Prostate gland (tissue), 2 donors: ENCODE measurements at regions not wholly inside any gene's neighbourhood (a gene's known extent, or its start where the extent isn't known, plus 50 kb on each side); places are given as distances from the start of the nearest gene placed in this dataset.
"Not testable (repeated sequence)": the region's sequence is repeated elsewhere in the genome, so short reads cannot be mapped to it uniquely, and the experiment has no call there.

Experiments
- DNase-seq: peaks from one replicate; pipeline ENCODE4 v3.0.0-alpha.2; 2019; ENCODE audit warnings: low spot score
- H3K27ac ChIP-seq, 2 donors: fragments of 200-600 bp; sonication (generic); 2 replicates each; pipeline ENCODE4 v1.5.1; 2017 to 2019
- H3K27me3 ChIP-seq: fragments of 200-600 bp; sonication (generic); replicated peaks from 2 replicates; pipeline ENCODE4 v1.5.1; 2019; ENCODE audit not compliant: insufficient read depth
- H3K36me3 ChIP-seq, 2 donors: fragments of 200-600 bp; sonication (generic); 1 replicate in 1 of 2; 2 replicates in 1 of 2; pipeline versions ENCODE4 v1.5.1 to v1.8.1; 2017 to 2019
- H3K4me1 ChIP-seq: fragments of 200-600 bp; sonication (generic); replicated peaks from 2 replicates; pipeline ENCODE4 v1.5.1; 2019
- H3K4me3 ChIP-seq, 2 donors: fragments of 200-600 bp; sonication (generic); 2 replicates each; pipeline ENCODE4 v1.5.1; 2017 to 2019
- H3K9me3 ChIP-seq: fragments of 200-600 bp; sonication (generic); 2 replicates; pipeline ENCODE4 v1.5.1; 2017
- CTCF ChIP-seq, 4 experiments: fragments of 200-600 bp in 2 of 4; fragments of 450-650 bp in 2 of 4; sonication (generic) in 2 of 4; IDR thresholded peaks; 1 replicate in 3 of 4; 2 replicates in 1 of 4; pipeline ENCODE4 v1.5.1; 2016 to 2019; ENCODE audit warnings: antibody characterized with exemption in 4 of 4, mild to moderate bottlenecking in 2 of 4, moderate library complexity in 2 of 4
- POLR2A ChIP-seq: fragments of 450-650 bp; IDR thresholded peaks from one replicate; pipeline ENCODE4 v1.6.1; 2016; ENCODE audit warnings: antibody characterized with exemption, mild to moderate bottlenecking
- POLR2AphosphoS5 ChIP-seq: sonication (generic); formaldehyde crosslinking; IDR thresholded peaks from one replicate; pipeline ENCODE4 v1.6.1; 2017; ENCODE audit warnings: antibody characterized with exemption
- WGBS: methylation state at CpG from one replicate; pipeline ENCODE4 v1.1.5; 2018; 5-methylcytosine and 5-hydroxymethylcytosine counted together
- intact Hi-C: fragments of 100-400 bp; cut with DNase I; formaldehyde crosslinking; loops from one replicate; pipeline ENCODE4 v1.14.2; 2022

GRCh38 chrX:42188730-42189129 is 265.4 kb upstream of the CASK start:
- H3K4me1 ChIP-seq, result no peaks in the 10 kb centered on the region
- intact Hi-C loops, result no loop called here
- 69% methylated on average over 5 of the region's 5 CpGs for WGBS
- H3K27ac ChIP-seq, result no peak overlapping the region
- no peak overlapping the region for H3K4me3 ChIP-seq
- no peaks in the 10 kb centered on the region for H3K36me3 ChIP-seq
- H3K9me3 ChIP-seq, result no peaks in the 10 kb centered on the region
- no peak for TF ChIP-seq POLR2AphosphoS5
- TF ChIP-seq CTCF (IDR thresholded peaks at IDR 0.05), result no peak
- TF ChIP-seq POLR2A, result no peak
- no peak for DNase-seq
- H3K27me3 ChIP-seq, result no peaks in the 10 kb centered on the region

GRCh38 chrX:42176789-42177188 is 253.4 kb upstream of the CASK start:
- WGBS, result 86% methylated on average over 3 of the region's 6 CpGs
- no peak for TF ChIP-seq POLR2AphosphoS5
- H3K4me1 ChIP-seq, result no peaks in the 10 kb centered on the region
- H3K9me3 ChIP-seq, result no peaks in the 10 kb centered on the region
- no peaks in the 10 kb centered on the region for H3K27me3 ChIP-seq
- no peak for DNase-seq
- no peak overlapping the region for H3K27ac ChIP-seq
- no peak overlapping the region for H3K4me3 ChIP-seq
- H3K36me3 ChIP-seq, result no peaks in the 10 kb centered on the region
- intact Hi-C loops, result no loop called here

GRCh38 chrX:42175843-42176242 is 252.5 kb upstream of the CASK start:
- no peak for TF ChIP-seq POLR2AphosphoS5
- no peak for TF ChIP-seq CTCF (IDR thresholded peaks at IDR 0.05)
- TF ChIP-seq POLR2A, result no peak
- Histone ChIP-seq H3K27me3 (no peaks in the 10 kb centered on the region), H3K9me3 (no peaks in the 10 kb centered on the region), H3K4me3 (no peak overlapping the region), H3K36me3 (no peaks in the 10 kb centered on the region), H3K27ac (no peak overlapping the region), H3K4me1 (no peaks in the 10 kb centered on the region)
- intact Hi-C loops, result no loop called here
- WGBS, result 94% methylated on average over 2 of the region's 2 CpGs
- DNase-seq, result no peak

- WGBS, result 87% methylated on average over 2 of the region's 2 CpGs
- intact Hi-C loops, DNase-seq: not testable (repeated sequence)
These were observed 234.6 kb upstream of the CASK start for GRCh38 chrX:42157923-42158322.

GRCh38 chrX:42151808-42152207 is 228.5 kb upstream of the CASK start:
- H3K36me3 ChIP-seq, result no peaks in the 10 kb centered on the region
- no peaks in the 10 kb centered on the region for H3K9me3 ChIP-seq
- intact Hi-C loops, result no loop called here
- TF ChIP-seq CTCF (IDR thresholded peaks at IDR 0.05) (no peak), POLR2A (no peak), POLR2AphosphoS5 (no peak)
- H3K27ac ChIP-seq, result no peak overlapping the region
- DNase-seq, result no peak
- H3K4me3 ChIP-seq, result no peak overlapping the region
- no peaks in the 10 kb centered on the region for H3K27me3 ChIP-seq
- WGBS, result 73% methylated on average over 3 of the region's 3 CpGs
- no peaks in the 10 kb centered on the region for H3K4me1 ChIP-seq

More at GRCh38 chrX:42157923-42158322, 234.6 kb upstream of the CASK start:
- not testable (repeated sequence) for H3K4me1 ChIP-seq, H3K9me3 ChIP-seq, H3K27me3 ChIP-seq, H3K4me3 ChIP-seq, H3K36me3 ChIP-seq, H3K27ac ChIP-seq

- no peaks in the 10 kb centered on the region for H3K9me3 ChIP-seq
- intact Hi-C loops, result no loop called here
- H3K36me3 ChIP-seq, result no peaks in the 10 kb centered on the region
- no peaks in the 10 kb centered on the region for H3K4me1 ChIP-seq
- 88% methylated on average over 4 of the region's 4 CpGs for WGBS
- H3K4me3 ChIP-seq, result no peak overlapping the region
- H3K27ac ChIP-seq, result no peak overlapping the region
- no peaks in the 10 kb centered on the region for H3K27me3 ChIP-seq
- DNase-seq, result no peak
- TF ChIP-seq POLR2A (no peak), POLR2AphosphoS5 (no peak), CTCF (IDR thresholded peaks at IDR 0.05) (no peak)
These were observed 226.4 kb upstream of the CASK start for GRCh38 chrX:42149765-42150164.
